Liver (tissue), 8 donors: ENCODE measurements at regions not wholly inside any gene's neighbourhood (a gene's known extent, or its start where the extent isn't known, plus 50 kb on each side); places are given as distances from the start of the nearest gene placed in this dataset.

ENCODE experiments used
- DNase-seq: peaks from one replicate; pipeline ENCODE4 v3.0.0-alpha.2; 2017; ENCODE audit warnings: low spot score
- H3K27ac ChIP-seq, 2 donors: one replicate each; pipeline ENCODE4 v1.7.0; 2013; ENCODE audit warnings: inconsistent platforms in 2 of 2, low read length in 2 of 2, control low read depth in 1 of 2, low read depth in 1 of 2, mild to moderate bottlenecking in 1 of 2
- H3K27me3 ChIP-seq, 4 donors: one replicate each; pipeline versions ENCODE4 v1.6.1 to v1.7.0; 2013; ENCODE audit warnings: low read length in 3 of 4, inconsistent platforms in 1 of 4, mild to moderate bottlenecking in 1 of 4, moderate library complexity in 1 of 4; ENCODE audit not compliant: control insufficient read depth in 4 of 4, insufficient read depth in 4 of 4
- H3K36me3 ChIP-seq, 4 donors: one replicate each; pipeline versions ENCODE4 v1.6.1 to v1.7.0; 2013; ENCODE audit warnings: low read length in 3 of 4, mild to moderate bottlenecking in 3 of 4, low read depth in 1 of 4, moderate library complexity in 1 of 4; ENCODE audit not compliant: control insufficient read depth in 4 of 4, insufficient read depth in 3 of 4
- H3K4me1 ChIP-seq, 4 donors: one replicate each; pipeline versions ENCODE4 v1.6.1 to v1.7.0; 2013; ENCODE audit warnings: low read length in 3 of 4, mild to moderate bottlenecking in 3 of 4, moderate library complexity in 1 of 4; ENCODE audit not compliant: control insufficient read depth in 4 of 4, insufficient read depth in 4 of 4
- H3K4me3 ChIP-seq, 3 donors: one replicate each; pipeline versions ENCODE4 v1.6.1 to v1.7.0; 2013; ENCODE audit warnings: low read length in 3 of 3, control low read depth in 1 of 3, low read depth in 1 of 3, mild to moderate bottlenecking in 1 of 3
- H3K9ac ChIP-seq, 2 donors: one replicate each; pipeline ENCODE4 v1.7.0; 2013; ENCODE audit warnings: low read length in 2 of 2, mild to moderate bottlenecking in 2 of 2, moderate library complexity in 2 of 2, control low read depth in 1 of 2, low read depth in 1 of 2
- H3K9me3 ChIP-seq, 4 donors: one replicate each; pipeline versions ENCODE4 v1.6.1 to v1.7.0; 2013; ENCODE audit warnings: low read length in 3 of 4; ENCODE audit not compliant: control insufficient read depth in 4 of 4
- ATF3 ChIP-seq: IDR thresholded peaks from 2 replicates; pipeline ENCODE4 v1.6.1; 2016; ENCODE audit warnings: antibody characterized with exemption
- CTCF ChIP-seq: fragments of 150-350 bp; IDR thresholded peaks from 2 replicates; pipeline ENCODE4 v1.5.1; 2017; ENCODE audit warnings: improper control_type of control experiment, low read depth, low read length; ENCODE audit not compliant: missing input control
- FOXA1 ChIP-seq: IDR thresholded peaks from 2 replicates; pipeline ENCODE4 v1.6.1; 2016; ENCODE audit warnings: antibody characterized with exemption
- FOXA2 ChIP-seq: IDR thresholded peaks from 2 replicates; pipeline ENCODE4 v1.6.1; 2016; ENCODE audit warnings: antibody characterized with exemption
- HNF4A ChIP-seq, 2 donors: conservative IDR thresholded peaks; 2 replicates each; pipeline ENCODE4 v1.6.1; 2016; ENCODE audit warnings: antibody characterized with exemption in 2 of 2, mild to moderate bottlenecking in 2 of 2
- HNF4G ChIP-seq: IDR thresholded peaks from 2 replicates; pipeline ENCODE4 v1.6.1; 2016; ENCODE audit warnings: antibody characterized with exemption
- JUND ChIP-seq, 2 donors: IDR thresholded peaks; 2 replicates each; pipeline ENCODE4 v1.6.1; 2016; ENCODE audit warnings: antibody characterized with exemption in 2 of 2
- MAX ChIP-seq: IDR thresholded peaks from 2 replicates; pipeline ENCODE4 v1.6.1; 2016; ENCODE audit warnings: antibody characterized with exemption
- RXRA ChIP-seq, 2 donors: IDR thresholded peaks; 2 replicates each; pipeline ENCODE4 v1.6.1; 2017 to 2018; ENCODE audit warnings: antibody characterized with exemption in 2 of 2, mild to moderate bottlenecking in 1 of 2
- TAF1 ChIP-seq: conservative IDR thresholded peaks from 2 replicates; pipeline ENCODE4 v1.6.1; 2016; ENCODE audit warnings: antibody characterized with exemption, mild to moderate bottlenecking
- ZBTB33 ChIP-seq: IDR thresholded peaks from 2 replicates; pipeline ENCODE4 v1.6.1; 2016; ENCODE audit warnings: antibody characterized with exemption
- WGBS: extraction: QIAGEN DNeasy Blood & Tissue Kit; methylation state at CpG from one replicate; pipeline ENCODE4 v1.1.7; 2013; 5-methylcytosine and 5-hydroxymethylcytosine counted together
- donor health status: healthy.
- donor health status: healthy.
- donor health status: healthy.
- donor health status: healthy.
- donor health status: healthy.

- peaks cover 0 to 1% (median 0%) of the 10 kb centered on the region in 4 donors for H3K4me1 ChIP-seq
- no peaks in the 10 kb centered on the region for H3K36me3 ChIP-seq
- no peak overlapping the region for H3K4me3 ChIP-seq
- no peak overlapping the region for H3K9ac ChIP-seq
- WGBS = 39% methylated on average over 8 of the region's 8 CpGs
- TF ChIP-seq FOXA2 (peak; percentile 80), FOXA1 (peak; percentile 38), HNF4G (no peak), JUND (IDR thresholded peaks at IDR 0.05) (no peak), HNF4A (conservative IDR thresholded peaks at IDR 0.05) (peak in 1 of 2 donors; percentile 14), RXRA (IDR thresholded peaks at IDR 0.05) (peak in 1 of 2 donors; percentile 32)
- no peak for DNase-seq
- no peaks in the 10 kb centered on the region for H3K9me3 ChIP-seq
- no peak overlapping the region for H3K27ac ChIP-seq
- H3K27me3 ChIP-seq = no peaks in the 10 kb centered on the region
These were observed 211.5 kb downstream of the IKZF2 start for GRCh38 chr2:212939777-212940531.

DNA sequence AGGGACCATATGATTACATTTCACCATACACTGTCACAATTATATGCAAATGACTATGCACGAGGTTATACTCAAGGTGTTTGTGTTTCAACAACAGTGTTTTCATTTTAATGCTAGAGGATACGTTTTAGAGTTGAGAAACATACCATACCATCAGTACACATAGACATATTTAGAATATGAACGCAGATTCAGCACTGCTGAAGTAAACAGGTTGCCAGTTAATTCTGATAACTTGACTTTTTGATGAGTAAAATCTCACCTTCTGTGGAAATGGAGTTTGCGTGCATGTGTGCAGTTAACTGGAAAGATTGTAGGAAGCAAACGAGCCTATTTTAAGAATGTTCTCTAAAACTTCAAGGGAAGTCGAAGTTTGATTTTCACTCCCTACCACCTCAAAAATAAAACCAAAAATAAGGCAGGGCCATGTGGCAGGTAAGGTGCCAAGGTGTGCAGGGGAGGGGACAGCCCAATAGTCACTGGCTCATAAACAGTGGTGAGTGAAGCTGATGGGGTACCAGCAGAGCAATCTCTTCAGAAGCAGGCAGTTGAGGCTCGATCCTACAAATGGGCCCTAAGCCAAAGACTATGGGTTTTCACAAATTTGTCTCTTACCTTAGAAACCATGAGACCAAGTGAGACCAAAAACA is 213.1 kb downstream of the IKZF2 start:
- 85% methylated on average over 7 of the region's 7 CpGs for WGBS
- no peak overlapping the region for H3K9ac ChIP-seq
- no peak overlapping the region for H3K27ac ChIP-seq
- no peaks in the 10 kb centered on the region for H3K27me3 ChIP-seq
- no peak overlapping the region for H3K4me3 ChIP-seq
- DNase-seq = no peak
- no peaks in the 10 kb centered on the region for H3K36me3 ChIP-seq
- TF ChIP-seq MAX (no peak), JUND (IDR thresholded peaks at IDR 0.05) (no peak), ATF3 (no peak), ZBTB33 (no peak), CTCF (no peak)
- peaks cover 0 to 1% (median 0%) of the 10 kb centered on the region in 4 donors for H3K4me1 ChIP-seq
- no peaks in the 10 kb centered on the region for H3K9me3 ChIP-seq

GRCh38 chr2:212936572-212936971 is 214.8 kb downstream of the IKZF2 start:
- Histone ChIP-seq H3K9ac (no peak overlapping the region), H3K27ac (no peak overlapping the region), H3K36me3 (no peaks in the 10 kb centered on the region), H3K27me3 (no peaks in the 10 kb centered on the region), H3K9me3 (no peaks in the 10 kb centered on the region), H3K4me3 (no peak overlapping the region), H3K4me1 (peaks cover 0 to 1% (median 0%) of the 10 kb centered on the region in 4 donors)
- TF ChIP-seq HNF4G = no peak
- TF ChIP-seq TAF1 = no peak
- WGBS = 80% methylated on average over 8 of the region's 8 CpGs
- no peak for DNase-seq
